OCI-LY3 (cell line): ENCODE measurements at regions not wholly inside any gene's neighbourhood (a gene's known extent, or its start where the extent isn't known, plus 50 kb on each side); places are given as distances from the start of the nearest gene placed in this dataset.

Experiments used
- H2AFZ ChIP-seq: fragments of 200-600, 300-600 bp; shearing (Covaris generic); 2 replicates; pipeline ENCODE4 v1.6.0; 2014; ENCODE audit warnings: antibody characterized with exemption, low read depth, low read length
- H3K27ac ChIP-seq: fragments of 200-600, 300-600 bp; sonication (generic); 2 replicates; pipeline ENCODE4 v1.5.1; 2014; ENCODE audit warnings: mild to moderate bottlenecking, low read length, moderate library complexity, mixed read lengths
- H3K27me3 ChIP-seq: fragments of 200-600, 300-600 bp; sonication (generic); 2 replicates; pipeline ENCODE4 v1.6.1; 2014; ENCODE audit warnings: low read depth, low read length, mixed read lengths
- H3K36me3 ChIP-seq: fragments of 200-600, 300-600 bp; sonication (generic); replicated peaks from 2 replicates; pipeline ENCODE3; 2014; ENCODE audit warnings: low read depth, low read length, mixed read lengths
- H3K4me1 ChIP-seq: fragments of 300-600, 200-600 bp; sonication (generic); 2 replicates; pipeline ENCODE4 v1.6.1; 2014; ENCODE audit warnings: low read length, mixed read lengths
- H3K4me2 ChIP-seq: fragments of 200-600, 300-600 bp; sonication (generic); 2 replicates; pipeline ENCODE4 v1.6.1; 2014; ENCODE audit warnings: low read length, mixed read lengths
- H3K4me3 ChIP-seq: fragments of 300-600, 200-600 bp; sonication (generic); 2 replicates; pipeline ENCODE4 v1.5.1; 2014; ENCODE audit warnings: antibody characterized with exemption, mild to moderate bottlenecking, low read length, moderate library complexity
- H3K79me2 ChIP-seq: fragments of 300-600, 200-600 bp; shearing (Covaris generic); 2 replicates; pipeline ENCODE4 v1.6.1; 2014; ENCODE audit warnings: mild to moderate bottlenecking, low read length, mixed read lengths
- H3K9ac ChIP-seq: fragments of 300-600, 200-600 bp; shearing (Covaris generic); 2 replicates; pipeline ENCODE4 v1.6.0; 2014; ENCODE audit warnings: mild to moderate bottlenecking, low read length, moderate library complexity
- H3K9me3 ChIP-seq: fragments of 200-600, 300-600 bp; shearing (Covaris generic); 2 replicates; pipeline ENCODE4 v1.6.1; 2014; ENCODE audit warnings: low read length, mixed read lengths; ENCODE audit not compliant: insufficient read depth
- H4K20me1 ChIP-seq: fragments of 200-600, 300-600 bp; sonication (generic); 2 replicates; pipeline ENCODE4 v1.6.1; 2016; ENCODE audit warnings: low read length, mixed read lengths; ENCODE audit not compliant: insufficient read depth
- CTCF ChIP-seq: fragments of 200-600, 300-600 bp; sonication (generic); IDR thresholded peaks from 2 replicates; pipeline ENCODE4 v1.5.1; 2014; ENCODE audit warnings: antibody characterized with exemption, low read length, low read depth
- EZH2phosphoT487 ChIP-seq: fragments of 200-600 bp; shearing (Covaris generic); IDR thresholded peaks from 2 replicates; pipeline ENCODE4 v1.6.1; 2018; ENCODE audit warnings: antibody characterized with exemption, mixed run types, low read depth

DNA sequence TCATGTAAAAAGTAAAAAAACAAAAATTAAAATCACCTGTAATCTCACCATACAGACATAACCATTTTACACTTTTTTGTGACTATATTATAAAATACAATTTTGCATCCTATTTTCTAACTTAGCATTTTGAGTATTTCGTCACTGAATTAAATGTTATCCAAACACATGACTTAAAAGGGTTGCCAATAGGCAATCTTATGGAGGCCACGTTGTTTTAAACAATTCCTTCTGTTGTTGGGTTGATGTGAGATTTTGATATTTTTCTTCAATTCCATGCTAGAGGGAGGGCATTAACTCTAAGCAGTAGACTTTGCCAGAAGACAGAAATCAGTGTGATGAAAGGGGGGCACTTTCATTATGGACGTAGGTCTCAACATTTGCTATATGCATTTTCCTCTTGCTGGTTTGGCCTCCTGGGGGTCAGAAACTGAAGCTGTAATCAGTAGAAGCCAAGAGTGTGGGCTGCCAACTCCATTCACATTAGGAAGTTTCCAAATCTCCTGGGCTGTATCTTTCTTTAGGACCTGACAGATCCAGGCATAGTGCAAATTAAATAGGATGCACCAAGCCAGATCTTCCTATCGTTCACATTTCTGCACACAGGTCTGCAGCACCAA is 614.2 kb upstream of the CLINT1 start:
- no peak overlapping the region for H3K4me2 ChIP-seq

GRCh38 chr5:158471535-158471924 is 612.6 kb upstream of the CLINT1 start:
- Histone ChIP-seq H3K79me2 (no peaks in the 10 kb centered on the region), H4K20me1 (no peaks in the 10 kb centered on the region), H3K27me3 (no peaks in the 10 kb centered on the region), H3K4me2 (no peak overlapping the region), H3K4me1 (no peaks in the 10 kb centered on the region), H3K36me3 (no peaks in the 10 kb centered on the region), H2AFZ (no peak overlapping the region), H3K9ac (no peak overlapping the region), H3K9me3 (no peaks in the 10 kb centered on the region), H3K27ac (no peak overlapping the region), H3K4me3 (no peak overlapping the region)
- TF ChIP-seq EZH2phosphoT487 (no peak), CTCF (no peak)

More for the DNA sequence above, 614.2 kb upstream of the CLINT1 start:
- Histone ChIP-seq H3K36me3 (no peaks in the 10 kb centered on the region), H3K9ac (no peak overlapping the region), H2AFZ (no peak overlapping the region), H3K27ac (no peak overlapping the region), H4K20me1 (no peaks in the 10 kb centered on the region), H3K27me3 (no peaks in the 10 kb centered on the region), H3K4me3 (no peak overlapping the region), H3K9me3 (no peaks in the 10 kb centered on the region), H3K4me1 (no peaks in the 10 kb centered on the region), H3K79me2 (no peaks in the 10 kb centered on the region)
- TF ChIP-seq CTCF (no peak), EZH2phosphoT487 (no peak)

- Histone ChIP-seq H3K27me3 (no peaks in the 10 kb centered on the region), H3K27ac (no peak overlapping the region), H3K9ac (no peak overlapping the region), H3K4me3 (no peak overlapping the region), H2AFZ (no peak overlapping the region), H3K4me2 (no peak overlapping the region), H3K9me3 (no peaks in the 10 kb centered on the region), H3K79me2 (no peaks in the 10 kb centered on the region), H4K20me1 (no peaks in the 10 kb centered on the region), H3K36me3 (no peaks in the 10 kb centered on the region), H3K4me1 (0 out of 2 replicates have a peak, but pooled peaks cover 5% of the 10 kb centered on the region)
- TF ChIP-seq CTCF (no peak), EZH2phosphoT487 (no peak)
Measured at GRCh38 chr5:158470764-158471534, 612.0 kb upstream of the CLINT1 start.

GRCh38 chr5:158468444-158468843 is 609.5 kb upstream of the CLINT1 start:
- Histone ChIP-seq H3K36me3 (no peaks in the 10 kb centered on the region), H3K79me2 (no peaks in the 10 kb centered on the region), H3K27me3 (no peaks in the 10 kb centered on the region), H3K9me3 (no peaks in the 10 kb centered on the region), H3K4me3 (no peak overlapping the region), H2AFZ (no peak overlapping the region), H3K9ac (no peak overlapping the region), H3K27ac (no peak overlapping the region), H3K4me2 (no peak overlapping the region), H3K4me1 (0 out of 2 replicates have a peak, but pooled peaks cover 6% of the 10 kb centered on the region), H4K20me1 (no peaks in the 10 kb centered on the region)
- no peak for TF ChIP-seq CTCF
- no peak for TF ChIP-seq EZH2phosphoT487
